ENCODE measurements at regions not wholly inside any gene's neighbourhood (a gene's known extent, or its start where the extent isn't known, plus 50 kb on each side); places are given as distances from the start of the nearest gene placed in this dataset.

DNA sequence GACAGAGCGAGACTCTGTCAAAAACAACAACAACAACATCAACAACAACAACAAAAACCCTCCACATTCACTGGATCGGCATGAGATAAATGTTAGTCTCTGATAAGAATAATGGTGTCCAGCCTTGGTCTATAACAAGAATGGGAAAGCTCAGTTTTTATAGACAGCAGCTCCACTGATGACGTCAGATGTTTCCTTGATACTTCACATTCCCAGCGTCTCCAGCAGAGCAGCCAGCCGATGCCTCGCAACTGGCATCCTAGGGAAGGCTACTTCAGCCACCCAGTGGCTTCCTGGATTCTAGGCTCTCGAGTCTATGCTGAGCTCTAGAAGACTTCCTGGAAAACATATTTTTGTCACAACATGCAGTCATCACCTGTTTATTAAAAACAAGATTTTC, 271.4 kb upstream of the SMIM21 start:
- TF ChIP-seq EGR1 (IDR thresholded peaks at IDR 0.05) (no peak), TEAD4 (IDR thresholded peaks at IDR 0.05) (no peak), CEBPB (IDR thresholded peaks at IDR 0.05) (no peak), CREB1 (IDR thresholded peaks at IDR 0.05; ENCODE audit: low read depth) (no peak), TAF1 (IDR thresholded peaks at IDR 0.05; ENCODE audit: low read depth) (no peak), RAD21 (IDR thresholded peaks at IDR 0.05; ENCODE audit: low read depth) (no peak), TCF12 (IDR thresholded peaks at IDR 0.05; ENCODE audit: low read depth) (no peak), ZBTB7A (IDR thresholded peaks at IDR 0.05; ENCODE audit: low read depth) (no peak), YY1 (IDR thresholded peaks at IDR 0.05; ENCODE audit: low read depth) (no peak), EP300 (IDR thresholded peaks at IDR 0.05; ENCODE audit: borderline replicate concordance) (no peak), FOXM1 (IDR thresholded peaks at IDR 0.05; ENCODE audit: borderline replicate concordance, low read depth) (no peak), NFIC (IDR thresholded peaks at IDR 0.05) (no peak)
- TF ChIP-seq, protein P1, sequence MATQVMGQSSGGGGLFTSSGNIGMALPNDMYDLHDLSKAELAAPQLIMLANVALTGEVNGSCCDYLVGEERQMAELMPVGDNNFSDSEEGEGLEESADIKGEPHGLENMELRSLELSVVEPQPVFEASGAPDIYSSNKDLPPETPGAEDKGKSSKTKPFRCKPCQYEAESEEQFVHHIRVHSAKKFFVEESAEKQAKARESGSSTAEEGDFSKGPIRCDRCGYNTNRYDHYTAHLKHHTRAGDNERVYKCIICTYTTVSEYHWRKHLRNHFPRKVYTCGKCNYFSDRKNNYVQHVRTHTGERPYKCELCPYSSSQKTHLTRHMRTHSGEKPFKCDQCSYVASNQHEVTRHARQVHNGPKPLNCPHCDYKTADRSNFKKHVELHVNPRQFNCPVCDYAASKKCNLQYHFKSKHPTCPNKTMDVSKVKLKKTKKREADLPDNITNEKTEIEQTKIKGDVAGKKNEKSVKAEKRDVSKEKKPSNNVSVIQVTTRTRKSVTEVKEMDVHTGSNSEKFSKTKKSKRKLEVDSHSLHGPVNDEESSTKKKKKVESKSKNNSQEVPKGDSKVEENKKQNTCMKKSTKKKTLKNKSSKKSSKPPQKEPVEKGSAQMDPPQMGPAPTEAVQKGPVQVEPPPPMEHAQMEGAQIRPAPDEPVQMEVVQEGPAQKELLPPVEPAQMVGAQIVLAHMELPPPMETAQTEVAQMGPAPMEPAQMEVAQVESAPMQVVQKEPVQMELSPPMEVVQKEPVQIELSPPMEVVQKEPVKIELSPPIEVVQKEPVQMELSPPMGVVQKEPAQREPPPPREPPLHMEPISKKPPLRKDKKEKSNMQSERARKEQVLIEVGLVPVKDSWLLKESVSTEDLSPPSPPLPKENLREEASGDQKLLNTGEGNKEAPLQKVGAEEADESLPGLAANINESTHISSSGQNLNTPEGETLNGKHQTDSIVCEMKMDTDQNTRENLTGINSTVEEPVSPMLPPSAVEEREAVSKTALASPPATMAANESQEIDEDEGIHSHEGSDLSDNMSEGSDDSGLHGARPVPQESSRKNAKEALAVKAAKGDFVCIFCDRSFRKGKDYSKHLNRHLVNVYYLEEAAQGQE (IDR thresholded peaks at IDR 0.05; ENCODE audit: low read depth): no peak
- TF ChIP-seq, protein P2, sequence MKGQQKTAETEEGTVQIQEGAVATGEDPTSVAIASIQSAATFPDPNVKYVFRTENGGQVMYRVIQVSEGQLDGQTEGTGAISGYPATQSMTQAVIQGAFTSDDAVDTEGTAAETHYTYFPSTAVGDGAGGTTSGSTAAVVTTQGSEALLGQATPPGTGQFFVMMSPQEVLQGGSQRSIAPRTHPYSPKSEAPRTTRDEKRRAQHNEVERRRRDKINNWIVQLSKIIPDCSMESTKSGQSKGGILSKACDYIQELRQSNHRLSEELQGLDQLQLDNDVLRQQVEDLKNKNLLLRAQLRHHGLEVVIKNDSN (IDR thresholded peaks at IDR 0.05): no peak
- TF ChIP-seq, protein P3, sequence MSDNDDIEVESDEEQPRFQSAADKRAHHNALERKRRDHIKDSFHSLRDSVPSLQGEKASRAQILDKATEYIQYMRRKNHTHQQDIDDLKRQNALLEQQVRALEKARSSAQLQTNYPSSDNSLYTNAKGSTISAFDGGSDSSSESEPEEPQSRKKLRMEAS (IDR thresholded peaks at IDR 0.05): no peak

DNA sequence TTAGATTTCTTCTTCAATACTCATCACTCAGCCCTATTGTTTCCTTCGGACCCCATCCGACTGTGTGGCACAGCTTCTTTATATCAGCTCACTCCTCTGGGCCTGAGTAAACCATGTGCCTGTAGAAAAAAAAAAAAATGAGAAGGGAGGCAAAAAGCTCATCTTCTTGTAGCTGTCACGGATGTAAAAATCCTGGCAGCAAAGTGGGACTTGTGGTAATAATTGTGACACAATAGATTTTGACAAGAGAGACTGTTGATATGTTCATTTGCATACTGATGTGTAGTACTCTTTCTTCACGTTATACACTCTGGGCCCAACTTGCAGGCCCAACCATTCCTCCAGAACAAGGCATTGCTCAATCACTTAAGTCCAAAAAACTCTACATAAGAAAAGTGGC, 270.0 kb upstream of the SMIM21 start:
- TF ChIP-seq ZBTB7A (IDR thresholded peaks at IDR 0.05; ENCODE audit: low read depth) (no peak), NFIC (IDR thresholded peaks at IDR 0.05) (no peak), TCF12 (IDR thresholded peaks at IDR 0.05; ENCODE audit: low read depth) (no peak), CREB1 (IDR thresholded peaks at IDR 0.05; ENCODE audit: low read depth) (no peak), CEBPB (IDR thresholded peaks at IDR 0.05) (no peak), EGR1 (IDR thresholded peaks at IDR 0.05) (no peak), YY1 (IDR thresholded peaks at IDR 0.05; ENCODE audit: low read depth) (no peak), FOXM1 (IDR thresholded peaks at IDR 0.05; ENCODE audit: borderline replicate concordance, low read depth) (no peak), TEAD4 (IDR thresholded peaks at IDR 0.05) (no peak), EP300 (IDR thresholded peaks at IDR 0.05; ENCODE audit: borderline replicate concordance) (no peak), RAD21 (IDR thresholded peaks at IDR 0.05; ENCODE audit: low read depth) (no peak), TAF1 (IDR thresholded peaks at IDR 0.05; ENCODE audit: low read depth) (no peak)
- TF ChIP-seq, protein P2 (IDR thresholded peaks at IDR 0.05): no peak
- TF ChIP-seq, protein P3 (IDR thresholded peaks at IDR 0.05): no peak
- TF ChIP-seq, protein P1 (IDR thresholded peaks at IDR 0.05; ENCODE audit: low read depth): no peak

DNA sequence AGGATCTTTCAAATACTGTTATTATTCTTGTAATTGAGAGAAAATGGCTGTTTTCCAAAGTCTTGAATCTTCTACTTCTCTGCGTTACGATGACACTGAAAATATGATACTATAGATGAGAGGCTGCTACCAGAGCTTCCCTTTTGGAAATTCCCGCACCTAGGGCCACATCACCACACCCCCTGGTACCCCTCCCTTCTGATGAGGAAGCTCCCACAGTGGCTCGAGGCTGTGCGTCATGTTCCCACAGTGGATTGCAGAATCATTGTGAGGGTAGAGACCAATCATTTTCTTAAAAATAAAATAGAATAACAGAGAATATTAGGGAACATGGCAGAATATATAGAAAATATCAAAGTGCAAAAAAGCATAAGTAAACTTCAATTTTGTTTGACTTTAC, 268.9 kb upstream of the SMIM21 start:
- TF ChIP-seq RAD21 (IDR thresholded peaks at IDR 0.05; ENCODE audit: low read depth): no peak
- no peak for TF ChIP-seq CEBPB (IDR thresholded peaks at IDR 0.05)
- no peak for TF ChIP-seq NFIC (IDR thresholded peaks at IDR 0.05)
- no peak for TF ChIP-seq EGR1 (IDR thresholded peaks at IDR 0.05)
- TF ChIP-seq TEAD4 (IDR thresholded peaks at IDR 0.05): no peak
- TF ChIP-seq EP300 (IDR thresholded peaks at IDR 0.05; ENCODE audit: borderline replicate concordance): no peak
- TF ChIP-seq YY1 (IDR thresholded peaks at IDR 0.05; ENCODE audit: low read depth): no peak
- TF ChIP-seq CREB1 (IDR thresholded peaks at IDR 0.05; ENCODE audit: low read depth): no peak
- TF ChIP-seq, protein P1 (IDR thresholded peaks at IDR 0.05; ENCODE audit: low read depth): no peak
- TF ChIP-seq, protein P2 (IDR thresholded peaks at IDR 0.05): no peak
- no peak for TF ChIP-seq TAF1 (IDR thresholded peaks at IDR 0.05; ENCODE audit: low read depth)
- TF ChIP-seq, protein P3 (IDR thresholded peaks at IDR 0.05): no peak
- no peak for TF ChIP-seq FOXM1 (IDR thresholded peaks at IDR 0.05; ENCODE audit: borderline replicate concordance, low read depth)
- no peak for TF ChIP-seq ZBTB7A (IDR thresholded peaks at IDR 0.05; ENCODE audit: low read depth)
- no peak for TF ChIP-seq TCF12 (IDR thresholded peaks at IDR 0.05; ENCODE audit: low read depth)

Data from Ishikawa (cell line).